ENCODE measurements at regions not wholly inside any gene's neighbourhood (a gene's known extent, or its start where the extent isn't known, plus 50 kb on each side); places are given as distances from the start of the nearest gene placed in this dataset.
"Not testable (repeated sequence)": the region's sequence is repeated elsewhere in the genome, so short reads cannot be mapped to it uniquely, and the experiment has no call there.

DNA sequence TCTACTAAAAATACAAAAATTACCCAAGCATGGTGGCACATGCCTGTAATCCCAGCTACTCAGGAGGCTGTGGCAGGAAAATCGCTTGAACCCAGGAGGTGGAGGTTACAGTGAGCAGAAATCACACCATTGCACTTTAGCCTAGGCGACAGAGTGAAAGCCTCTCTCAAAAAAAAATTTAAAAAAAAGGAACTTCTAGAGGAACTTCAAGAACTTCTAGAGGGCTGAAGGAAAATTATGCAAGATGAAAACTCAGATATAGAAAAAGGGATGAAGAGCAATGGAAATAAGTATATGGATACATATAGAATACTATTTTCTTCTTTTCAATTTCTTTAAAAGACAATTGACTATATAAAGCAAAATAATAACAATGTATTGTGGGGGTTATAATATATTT lies 51.2 kb upstream of the PRR5 start:
- no peak for DNase-seq

DNA sequence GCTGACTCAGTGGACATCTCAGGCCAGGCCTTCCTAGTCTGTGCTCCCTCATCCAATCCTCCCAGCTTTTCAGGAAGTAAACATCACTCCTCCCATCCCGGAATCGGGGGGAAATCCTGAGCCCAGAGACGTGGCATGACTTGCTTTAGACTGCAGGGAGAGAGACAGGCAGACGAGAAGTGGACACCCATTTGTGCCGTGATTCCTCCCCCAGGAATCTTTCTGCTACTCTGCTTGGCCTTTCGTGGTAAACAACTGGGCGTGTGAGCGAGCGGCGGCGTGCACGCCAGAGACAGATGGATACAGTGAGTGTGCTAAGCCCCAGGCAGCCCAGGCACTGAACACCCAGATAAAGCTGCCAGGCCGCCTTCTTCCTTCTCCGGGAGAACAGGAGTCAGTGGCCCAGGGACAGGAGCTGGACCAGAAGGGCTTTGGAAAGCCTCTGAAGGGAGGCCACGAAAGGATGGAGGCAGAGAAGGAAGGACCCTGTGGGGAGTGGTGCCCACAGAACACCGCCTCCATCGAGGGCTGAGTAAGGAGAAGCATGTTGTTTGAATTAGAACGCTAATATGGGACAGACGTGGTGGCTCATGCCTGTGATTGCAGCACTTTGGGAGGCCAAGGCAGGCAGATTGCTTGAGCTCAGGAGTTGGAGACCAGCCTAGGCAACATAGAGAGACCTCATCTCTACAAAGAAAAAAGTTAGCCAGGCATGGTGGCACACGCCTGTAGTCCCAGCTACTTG lies 53.0 kb upstream of the PRR5 start:
- DNase-seq = no peak

DNA sequence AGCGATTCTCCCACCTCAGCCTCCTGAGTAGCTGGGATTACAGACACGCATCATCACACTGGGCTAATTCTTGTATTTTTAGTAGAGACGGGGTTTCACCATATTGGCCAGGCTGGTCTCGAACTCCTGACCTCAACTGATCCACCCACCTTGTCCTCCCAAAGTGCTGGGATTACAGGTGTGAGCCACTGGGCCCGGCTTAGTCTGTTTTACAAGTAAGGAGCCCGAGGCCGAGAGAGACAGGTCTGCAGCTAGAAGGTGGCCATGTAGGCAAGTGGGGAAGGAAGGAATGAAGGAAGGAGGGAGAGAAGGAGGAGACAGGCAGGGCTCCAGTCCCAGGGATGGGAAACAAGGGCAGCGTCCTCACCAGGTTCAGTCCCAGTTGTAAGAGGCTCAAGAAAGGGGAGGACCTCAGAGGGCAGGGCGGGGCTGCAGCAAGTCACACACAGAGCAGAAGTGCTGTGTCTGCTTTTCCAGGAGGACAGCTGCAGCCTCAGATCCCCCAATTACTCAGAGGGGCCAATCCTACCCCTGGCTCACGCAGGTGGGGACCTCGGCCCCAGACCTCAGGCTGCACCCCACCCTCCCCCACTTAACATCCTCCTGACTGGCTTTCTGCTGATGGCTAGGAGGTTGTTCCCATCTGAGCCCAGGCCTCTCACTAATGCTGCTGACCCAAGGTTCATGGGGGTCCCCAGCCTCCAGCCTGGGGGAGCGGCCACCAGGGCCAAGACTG lies 53.8 kb upstream of the PRR5 start:
- DNase-seq = no peak

DNA sequence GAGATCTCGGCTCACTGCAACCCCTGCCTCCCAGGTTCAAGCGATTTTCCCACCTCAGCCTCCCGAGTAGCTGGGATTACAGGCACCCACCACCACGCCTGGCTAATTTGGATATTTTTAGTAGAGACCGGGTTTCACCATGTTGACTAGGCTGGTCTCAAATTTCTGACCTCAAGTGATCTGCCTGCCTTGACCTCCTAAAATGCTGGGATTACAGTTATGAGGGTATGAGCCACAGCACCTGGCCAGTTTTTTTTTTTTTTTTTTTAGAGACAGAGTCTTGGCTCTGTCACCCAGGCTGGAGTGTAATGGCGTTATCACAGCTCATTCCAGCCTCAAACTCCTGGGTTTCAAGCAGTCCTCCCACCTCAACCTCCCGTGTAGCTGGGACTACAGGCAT lies 54.9 kb upstream of the PRR5 start:
- no peak for DNase-seq

DNA sequence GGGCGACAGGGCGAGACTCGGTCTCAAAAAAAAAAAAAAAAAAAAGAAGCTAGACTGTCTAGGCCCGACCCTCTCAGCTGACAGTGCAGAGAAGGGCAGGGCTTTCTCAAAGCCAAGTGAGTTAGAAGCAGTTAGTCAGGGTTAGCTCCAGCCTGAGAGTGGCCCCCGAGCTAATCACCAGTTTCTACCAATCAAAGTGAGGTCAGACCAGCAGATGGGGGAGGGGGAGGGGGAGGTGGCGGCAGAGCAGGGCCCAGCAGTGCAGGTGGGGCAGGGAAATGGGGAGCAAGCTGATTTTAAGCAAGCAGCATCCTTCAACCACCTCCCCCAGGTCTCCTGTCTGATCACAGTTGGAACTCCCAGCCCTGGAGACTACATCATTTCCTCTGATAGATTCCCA lies 55.3 kb upstream of the PRR5 start:
- DNase-seq = no peak

DNA sequence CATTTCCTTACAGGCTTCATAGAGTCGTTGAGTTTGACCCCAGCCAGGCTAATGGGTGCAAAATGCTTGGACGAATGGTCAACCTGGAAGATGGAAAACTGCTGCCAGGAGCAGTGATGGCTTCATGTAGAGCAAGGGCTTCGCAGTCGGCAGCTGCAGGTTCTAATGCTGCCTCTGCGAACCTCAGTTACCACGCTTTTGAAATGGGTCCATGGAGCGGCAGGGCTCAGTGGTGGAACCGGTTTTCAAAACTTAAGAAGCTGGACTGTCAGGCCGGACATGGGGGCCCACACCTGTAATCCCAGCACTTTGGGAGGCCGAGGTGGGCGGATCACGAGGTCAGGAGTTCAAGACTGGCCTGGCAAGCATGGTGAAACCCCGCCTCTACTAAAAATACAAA lies 55.9 kb upstream of the PRR5 start:
- DNase-seq = no peak

DNA sequence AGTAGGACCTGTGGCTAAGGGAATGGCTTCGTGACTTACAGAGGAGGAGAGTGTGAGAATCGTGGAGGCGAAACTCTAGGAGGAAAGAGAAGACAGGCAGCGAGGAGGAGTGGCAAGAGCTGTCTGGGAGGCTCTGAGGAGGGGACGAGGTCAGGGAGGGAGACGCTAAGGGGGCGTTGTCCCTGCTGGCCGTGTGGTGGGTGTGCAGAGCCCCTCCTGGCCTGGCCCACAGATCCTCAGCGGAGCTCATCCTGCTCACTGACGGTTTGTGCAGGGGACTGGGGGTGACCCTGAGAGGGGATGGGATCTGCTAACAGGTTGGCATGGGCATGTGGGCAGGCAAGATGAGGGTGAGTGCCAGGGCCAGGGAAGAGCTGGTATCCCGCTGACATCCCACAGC lies 56.5 kb upstream of the PRR5 start:
- no peak for DNase-seq

DNA sequence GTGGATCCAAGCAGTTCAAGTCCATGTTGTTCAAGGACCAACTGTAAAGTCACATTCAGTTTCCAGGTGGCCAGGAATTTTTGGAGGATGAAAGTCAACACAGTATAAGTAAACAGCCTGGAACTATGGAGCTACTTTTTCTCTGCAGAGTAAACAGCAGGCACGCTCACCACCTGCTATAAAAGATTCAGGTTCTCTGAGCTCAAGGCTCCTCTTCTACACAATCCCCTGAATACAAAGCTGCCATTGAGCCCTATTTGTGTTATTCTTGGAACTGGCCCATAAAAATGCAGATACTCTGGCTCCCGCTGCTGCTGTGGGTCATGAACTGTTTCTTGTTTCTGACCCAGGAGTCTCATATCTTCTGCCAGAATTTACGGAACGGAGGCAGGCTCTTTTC lies 56.9 kb upstream of the PRR5 start:
- no peak for DNase-seq

DNA sequence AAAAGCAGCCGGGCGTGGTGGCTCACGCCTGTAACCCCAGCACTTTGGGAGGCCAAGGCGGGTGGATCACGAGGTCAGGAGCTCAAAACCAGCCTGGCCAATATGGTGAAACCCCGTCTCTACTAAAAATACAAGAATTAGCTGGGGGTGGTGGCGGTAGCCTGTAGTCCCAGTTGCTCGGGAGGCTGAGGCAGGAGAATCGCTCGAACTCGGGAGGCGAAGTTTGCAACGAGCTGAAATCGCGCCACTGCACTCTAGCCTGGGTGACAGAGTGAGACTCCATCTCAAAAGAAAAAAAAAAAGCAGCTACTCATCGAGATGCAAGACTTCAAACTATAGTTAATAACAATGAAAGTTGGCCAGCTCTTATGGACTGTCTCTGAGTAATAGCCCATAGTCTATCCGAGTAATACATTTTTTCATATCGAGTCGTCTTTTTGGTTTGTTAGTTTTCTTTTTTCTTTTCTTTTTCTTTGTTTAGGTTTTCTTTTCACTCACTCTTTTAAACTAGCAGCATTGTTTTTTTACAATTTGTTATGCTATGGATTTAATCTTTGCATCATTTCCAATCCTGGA lies 58.4 kb upstream of the PRR5 start:
- DNase-seq = not testable (repeated sequence)

DNA sequence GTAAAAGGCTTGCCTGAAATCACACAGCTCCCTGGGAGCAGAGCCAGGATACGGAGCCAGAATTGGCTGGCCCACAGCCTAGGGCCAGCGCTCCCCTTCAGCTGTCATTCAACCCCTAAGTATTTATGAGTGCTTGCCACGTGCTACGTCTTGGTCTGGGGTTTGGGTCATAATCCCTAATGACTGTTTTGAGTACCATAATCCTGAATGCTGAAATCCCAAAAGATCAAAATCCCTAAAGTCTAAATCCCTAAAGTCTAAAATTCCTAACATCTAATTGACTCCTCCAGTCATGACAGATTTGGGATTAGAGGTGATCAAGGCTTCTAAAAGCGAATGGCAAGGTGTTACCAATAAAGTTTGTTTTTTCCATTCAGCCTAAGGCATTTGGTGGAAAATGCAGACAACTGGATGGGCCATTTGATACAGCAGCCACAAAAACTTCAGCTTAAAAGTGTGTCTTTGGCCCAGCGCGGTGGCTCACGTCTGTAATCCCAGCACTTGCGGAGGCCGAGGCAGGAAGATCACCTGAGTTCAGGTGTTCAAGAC lies 59.8 kb upstream of the PRR5 start:
- DNase-seq = no peak

DNA sequence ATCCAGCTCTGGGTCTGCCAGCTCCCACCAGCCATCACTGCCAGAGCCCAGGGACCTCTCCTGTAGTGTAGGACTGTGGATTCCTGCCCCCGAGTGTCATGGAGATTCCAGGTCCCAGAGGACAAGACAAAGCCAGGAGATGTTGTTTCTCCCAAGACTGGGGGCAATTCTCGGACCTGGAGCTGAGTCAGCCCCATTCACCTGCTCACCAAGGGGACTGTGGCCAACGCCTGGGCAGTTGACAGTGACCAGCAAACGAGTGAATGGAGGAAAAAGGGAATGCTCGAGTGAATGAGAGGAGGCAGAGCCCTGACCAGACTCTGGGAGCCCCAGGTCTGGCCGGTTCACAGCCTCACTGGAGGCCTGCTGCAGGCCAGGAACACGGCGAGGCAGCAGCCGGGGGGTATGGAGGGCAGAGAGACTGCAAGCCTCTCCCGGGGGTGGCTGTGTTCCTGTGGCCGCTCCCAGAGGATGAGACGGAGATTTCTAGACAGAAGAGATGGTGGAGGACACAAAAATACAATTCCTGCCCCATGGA lies 61.3 kb upstream of the PRR5 start:
- DNase-seq = no peak

DNA sequence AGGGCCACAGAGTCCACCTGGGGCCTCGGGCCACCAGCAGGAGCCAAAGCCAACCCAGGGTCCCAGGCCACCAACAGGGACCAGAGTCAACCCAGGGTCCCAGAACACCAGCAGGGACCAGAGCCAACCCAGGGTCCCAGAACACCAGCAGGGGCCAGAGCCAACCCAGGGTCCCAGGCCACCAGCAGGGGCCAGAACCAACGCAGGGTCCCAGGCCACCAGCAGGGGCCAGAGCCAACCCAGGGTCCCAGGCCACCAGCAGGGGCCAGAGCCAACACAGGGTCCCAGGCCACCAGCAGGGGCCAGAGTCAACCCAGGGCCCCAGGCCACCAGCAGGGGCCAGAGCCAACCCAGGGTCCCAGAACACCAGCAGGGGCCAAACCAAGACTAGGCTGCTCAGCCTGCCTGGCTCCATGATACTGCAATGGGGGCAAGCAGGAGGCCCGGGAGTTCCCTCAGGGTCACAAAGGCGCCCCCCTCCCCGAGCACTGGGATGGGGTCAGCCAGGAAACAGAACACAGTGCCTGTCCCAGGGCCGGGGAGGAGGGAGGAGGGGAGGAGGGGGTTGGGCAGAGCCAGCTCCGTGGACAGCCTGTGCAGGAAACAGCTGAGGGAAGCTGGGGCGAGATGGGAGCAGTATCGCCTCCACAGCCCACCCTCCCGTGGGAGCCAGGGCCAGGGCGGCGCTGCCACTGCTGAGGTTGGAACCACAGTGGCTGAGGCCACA lies 62.0 kb upstream of the PRR5 start:
- no peak for DNase-seq

DNA sequence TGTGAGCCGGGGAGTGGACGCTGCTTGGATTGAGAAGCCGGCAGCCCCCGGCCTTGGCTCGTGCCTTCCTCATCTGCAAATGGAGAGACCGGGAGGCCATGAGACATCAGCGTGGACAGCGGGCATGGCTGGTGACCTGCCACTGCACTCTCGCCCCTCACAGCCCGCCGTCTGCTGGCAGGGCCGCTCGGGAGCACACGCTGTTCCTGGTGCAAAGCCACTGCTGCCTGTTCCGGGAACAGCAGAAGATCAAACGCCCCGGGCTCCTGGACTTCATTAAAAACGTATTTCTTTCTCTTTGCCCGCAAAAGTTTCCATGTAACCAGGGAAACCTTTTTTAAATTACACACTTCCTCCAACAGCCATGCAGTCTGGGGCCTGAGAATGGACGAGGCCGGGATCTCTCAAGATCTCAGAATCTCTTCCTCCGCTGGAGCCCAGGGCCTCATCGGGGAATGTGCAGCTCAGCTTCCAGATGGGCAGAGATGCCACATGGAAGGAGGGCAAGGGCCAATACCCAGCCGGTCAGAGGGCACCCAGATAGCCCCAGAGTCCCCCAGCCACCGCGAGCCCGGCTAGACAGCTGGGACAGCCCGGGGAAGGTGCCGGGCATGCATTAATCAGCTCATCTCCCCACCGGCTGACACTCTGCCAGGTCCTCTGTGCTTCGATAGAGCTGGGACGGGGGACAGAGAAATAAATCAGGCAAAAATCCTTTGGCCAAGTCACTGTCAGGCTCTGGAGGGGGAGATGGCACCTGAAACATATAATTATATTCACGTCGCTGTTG lies 62.8 kb upstream of the PRR5 start:
- no peak for DNase-seq

DNA sequence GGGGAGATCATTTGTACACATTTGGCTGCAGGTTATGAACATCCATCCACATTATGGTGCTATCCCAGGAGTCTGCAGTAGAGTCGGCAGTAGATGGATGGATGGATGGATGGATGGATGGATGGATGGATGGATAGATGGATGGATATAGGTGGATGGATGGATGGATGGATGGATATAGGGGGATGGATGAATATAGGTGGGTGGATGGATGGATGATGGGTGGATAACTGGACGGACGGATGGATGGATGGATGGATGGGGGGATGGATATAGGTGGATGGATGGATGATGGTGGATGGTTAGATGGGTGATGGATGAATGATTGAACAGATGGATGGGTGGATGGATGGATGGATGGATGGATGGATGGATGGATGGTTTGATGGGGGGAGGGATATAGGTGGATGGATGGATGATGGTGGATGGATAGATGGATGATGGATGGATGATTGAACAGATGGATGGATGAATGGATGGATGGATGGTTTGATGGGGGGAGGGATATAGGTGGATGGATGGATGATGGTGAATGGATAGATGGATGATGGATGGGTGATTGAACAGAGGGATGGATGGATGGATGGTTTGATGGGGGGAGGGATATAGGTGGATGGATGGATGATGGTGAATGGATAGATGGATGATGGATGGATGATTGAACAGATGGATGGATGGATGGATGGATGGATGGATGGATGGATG lies 65.3 kb upstream of the PRR5 start:
- not testable (repeated sequence) for DNase-seq

DNA sequence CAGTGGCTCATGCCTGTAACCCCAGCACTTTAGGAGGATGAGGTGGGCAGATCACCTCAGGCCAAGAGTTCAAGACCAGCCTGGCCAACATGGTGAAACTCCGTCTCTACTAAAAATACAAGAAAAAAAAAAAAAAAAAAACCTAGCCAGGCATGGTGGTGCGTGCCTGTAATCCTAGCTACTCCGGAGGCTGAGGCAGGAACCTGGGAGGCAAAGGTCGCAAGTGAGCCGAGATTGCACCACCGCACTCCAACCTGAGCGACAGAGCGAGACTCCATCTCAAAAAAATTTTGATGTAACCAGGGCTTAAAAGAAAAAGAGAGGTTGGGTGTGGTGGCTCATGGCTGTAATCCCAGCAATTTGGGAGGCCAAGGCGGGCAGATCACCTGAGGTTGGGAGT lies 66.4 kb upstream of the PRR5 start:
- not testable (repeated sequence) for DNase-seq

DNA sequence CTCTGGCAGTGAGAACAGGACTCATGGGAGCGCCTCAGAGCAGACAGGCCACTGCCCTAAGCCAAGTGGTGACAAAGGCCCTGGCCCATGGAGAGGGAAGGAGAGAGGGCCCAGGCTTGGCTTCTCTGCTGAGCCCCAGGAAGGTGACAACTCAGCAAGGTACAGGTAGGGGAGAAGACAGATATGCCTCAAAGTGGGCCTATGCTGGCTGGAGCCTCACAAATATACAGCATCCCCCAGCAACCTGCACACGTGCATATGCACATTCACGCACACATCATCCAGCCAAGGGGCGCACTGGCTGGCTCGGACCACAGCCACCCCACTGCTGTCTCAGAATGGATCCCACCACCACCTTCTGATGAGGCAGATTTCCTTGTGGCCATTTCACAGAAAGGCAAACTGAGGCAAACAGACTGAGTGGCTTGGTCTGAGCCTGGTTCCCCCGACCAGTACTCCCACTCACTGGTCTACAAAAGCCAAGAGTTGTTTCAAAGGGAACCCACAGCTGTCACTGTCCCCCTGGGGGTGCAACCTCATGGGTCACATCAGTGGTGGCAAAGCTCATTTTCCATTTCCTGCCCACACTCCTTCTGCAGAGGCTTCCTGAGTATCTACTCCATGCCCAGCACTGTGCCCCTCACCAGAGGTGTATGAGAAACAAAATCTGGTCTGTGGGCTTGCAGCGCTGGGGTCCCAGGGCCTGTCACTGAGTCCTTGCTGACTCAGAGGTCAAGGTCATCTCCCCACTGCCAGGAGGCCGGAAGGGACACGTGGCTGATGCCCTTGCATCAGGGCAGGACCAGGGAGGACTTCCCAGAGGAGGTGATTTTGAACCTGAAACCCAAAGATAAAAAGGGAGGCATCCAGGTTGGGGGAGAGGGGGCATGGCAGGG lies 67.3 kb upstream of the PRR5 start:
- no peak for DNase-seq

DNA sequence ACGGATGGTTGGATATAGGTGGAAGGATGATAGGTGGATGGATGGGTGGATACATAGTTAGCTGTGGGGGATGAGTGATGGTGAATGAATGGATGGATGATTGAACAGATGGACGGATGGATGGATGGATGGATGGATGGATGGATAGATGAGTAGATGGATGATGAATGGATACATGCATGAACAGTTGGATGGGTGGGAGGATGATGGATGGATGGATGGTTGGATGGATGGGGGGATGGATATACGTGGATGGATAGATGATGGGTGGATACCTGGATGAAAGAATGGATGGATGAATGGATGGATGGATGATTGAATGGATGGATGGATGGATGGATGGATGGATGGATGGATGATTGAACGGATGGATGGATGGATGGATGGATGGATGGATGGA lies 68.4 kb upstream of the PRR5 start:
- DNase-seq = no peak

DNA sequence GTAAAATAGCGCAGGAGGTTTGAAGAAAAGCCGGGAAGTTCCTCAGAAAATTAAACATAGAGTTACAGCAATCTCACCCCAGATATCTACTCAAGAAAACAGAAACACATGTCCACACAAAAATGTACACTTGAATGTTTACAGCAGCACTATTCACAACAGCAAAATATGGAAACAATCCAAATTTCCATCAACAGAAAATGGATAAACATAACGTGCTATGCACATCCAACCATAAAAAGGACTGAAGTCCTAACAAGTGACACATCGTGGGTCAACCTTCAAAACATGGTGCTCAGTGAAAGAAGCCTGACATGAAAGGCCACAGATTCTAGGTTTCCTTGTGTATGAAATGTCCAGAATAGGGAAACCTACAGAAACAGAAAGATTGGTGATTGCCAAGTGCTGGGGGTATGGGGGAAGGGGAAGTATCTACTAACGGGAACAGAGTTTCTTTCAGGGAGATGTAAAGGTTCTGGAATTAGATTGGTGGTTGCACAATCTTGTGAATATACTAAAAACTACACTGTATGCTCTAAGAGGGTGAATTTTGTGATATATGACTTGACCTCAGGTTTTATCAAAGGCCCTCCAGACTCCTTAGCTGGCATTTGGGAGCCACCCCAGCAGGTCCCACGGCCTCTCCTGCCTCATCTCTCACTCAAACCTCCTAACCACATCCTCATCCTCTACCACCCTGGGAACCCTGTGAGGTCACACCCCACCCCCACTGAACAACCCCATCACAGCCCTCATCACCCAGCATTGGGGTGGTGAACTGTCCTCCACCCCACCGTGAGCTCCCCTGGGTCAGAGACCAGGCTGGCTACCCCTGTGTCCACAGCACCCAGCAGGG lies 69.2 kb upstream of the PRR5 start:
- no peak for DNase-seq

DNA sequence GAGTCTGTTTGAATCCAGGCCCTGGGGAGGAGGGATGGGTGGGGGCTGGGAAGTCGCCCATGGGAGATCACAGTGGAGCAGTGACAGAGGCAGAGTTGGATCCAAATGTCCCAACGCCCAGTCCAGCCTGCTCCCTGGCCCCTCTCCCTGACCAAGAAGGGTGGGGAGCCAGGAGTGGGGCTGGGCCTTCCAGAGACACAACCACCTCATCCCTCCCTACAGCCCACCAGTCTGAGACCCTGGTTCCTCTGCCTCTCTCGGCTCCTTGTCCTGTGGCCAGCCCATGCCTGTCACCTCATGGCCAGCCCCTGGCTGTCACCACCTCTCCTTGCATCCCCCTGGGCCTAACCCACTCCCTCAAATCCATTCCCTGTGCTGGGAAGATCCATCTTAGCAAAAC lies 71.2 kb upstream of the PRR5 start:
- DNase-seq = no peak

DNA sequence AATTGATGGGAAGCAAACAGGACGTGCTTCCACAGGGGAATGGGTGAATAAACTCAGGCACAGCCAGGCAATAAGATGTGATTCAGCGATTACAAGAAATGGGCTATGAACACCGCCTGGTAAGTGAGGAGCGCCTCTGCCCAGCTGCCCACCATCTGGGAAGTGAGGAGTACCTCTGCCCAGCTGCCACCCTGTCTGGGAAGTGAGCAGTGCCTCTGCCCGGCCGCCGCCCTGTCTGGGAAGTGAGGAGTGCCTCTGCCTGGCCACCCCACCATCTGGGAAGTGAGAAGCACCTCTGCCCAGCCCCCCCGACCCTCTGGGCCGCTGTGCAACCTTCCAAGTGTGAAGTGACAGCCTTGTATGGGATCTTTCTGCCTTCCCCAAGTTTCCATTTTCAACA lies 73.2 kb upstream of the PRR5 start:
- DNase-seq = no peak

All from activated CD4-positive, alpha-beta T cell treated with anti-CD3 and anti-CD28 coated beads, Interleukin-2, amount 50 U/mL, for 48 hours (primary cell).